SK-N-SH (cell line): ENCODE measurements at regions not wholly inside any gene's neighbourhood (a gene's known extent, or its start where the extent isn't known, plus 50 kb on each side); places are given as distances from the start of the nearest gene placed in this dataset.

Experiments used
- CTCF ChIA-PET: fragments of 300-600, 350-600 bp; formaldehyde crosslinking; extraction: SDS; loops from one replicate; lab custom pipeline; 2021; lab: Yijun Ruan, JAX
- POLR2A ChIA-PET: fragments of 350-600 bp; sonication (Branson Sonifier 250); formaldehyde crosslinking; extraction: SDS; loops from one replicate; lab custom pipeline; 2020; ENCODE audit warnings: antibody characterized with exemption, inconsistent platforms; lab: Yijun Ruan, JAX
- DNase-seq: peaks from one replicate; pipeline ENCODE4 v3.0.0; 2012
- H2AFZ ChIP-seq: fragments of 200-600 bp; sonication (generic); 2 replicates; pipeline ENCODE4 v1.8.1; 2016; ENCODE audit warnings: antibody characterized with exemption, mild to moderate bottlenecking, low read depth
- H3F3A ChIP-seq: fragments of 200-600 bp; sonication (generic); replicated peaks from 2 replicates; pipeline ENCODE3; 2016; ENCODE audit warnings: antibody characterized with exemption, mild to moderate bottlenecking; ENCODE audit not compliant: insufficient read depth
- H3K27ac ChIP-seq, 2 experiments: fragments of 200-500 bp in 1 of 2; fragments of 200-600 bp in 1 of 2; sonication (Bioruptor generic) in 1 of 2; sonication (generic), shearing (Covaris generic) in 1 of 2; 2 replicates each; pipeline versions ENCODE4 v1.5.1 to v1.6.1; 2014 to 2016; ENCODE audit warnings: low read depth in 2 of 2, inconsistent platforms in 1 of 2, low read length in 1 of 2, mild to moderate bottlenecking in 1 of 2, mixed read lengths in 1 of 2
- H3K27me3 ChIP-seq: fragments of 200-600 bp; sonication (generic), shearing (Covaris generic); 2 replicates; pipeline ENCODE4 v1.6.1; 2016; ENCODE audit warnings: mixed run types; ENCODE audit not compliant: insufficient read depth
- H3K36me3 ChIP-seq, 2 experiments: fragments of 200-500 bp in 1 of 2; fragments of 200-600 bp in 1 of 2; sonication (Bioruptor generic) in 1 of 2; sonication (generic) in 1 of 2; replicated peaks in 1 of 2; 2 replicates each; pipeline versions ENCODE3 to v1.5.1; 2014 to 2016; ENCODE audit warnings: low read length in 1 of 2, mild to moderate bottlenecking in 1 of 2; ENCODE audit not compliant: insufficient read depth in 2 of 2, control insufficient read depth in 1 of 2
- H3K4me1 ChIP-seq, 2 experiments: fragments of 200-500 bp in 1 of 2; fragments of 200-600 bp in 1 of 2; sonication (Bioruptor generic) in 1 of 2; sonication (generic), shearing (Covaris generic) in 1 of 2; 2 replicates each; pipeline versions ENCODE4 v1.5.1 to v1.6.1; 2014 to 2016; ENCODE audit warnings: low read depth in 1 of 2, low read length in 1 of 2, mixed run types in 1 of 2; ENCODE audit not compliant: insufficient read depth in 2 of 2, control insufficient read depth in 1 of 2
- H3K4me2 ChIP-seq: fragments of 200-600 bp; sonication (generic), shearing (Covaris generic); 2 replicates; pipeline ENCODE4 v1.6.1; 2017; ENCODE audit warnings: mixed run types
- H3K4me3 ChIP-seq, 2 experiments: fragments of 200-500 bp in 1 of 2; fragments of 200-600 bp in 1 of 2; sonication (Bioruptor generic) in 1 of 2; sonication (generic), shearing (Covaris generic) in 1 of 2; 2 replicates each; pipeline versions ENCODE4 v1.5.1 to v1.8.1; 2014 to 2016; ENCODE audit warnings: low read depth in 2 of 2, inconsistent platforms in 1 of 2, low read length in 1 of 2, mild to moderate bottlenecking in 1 of 2, mixed read lengths in 1 of 2, moderate library complexity in 1 of 2
- H3K79me2 ChIP-seq: fragments of 200-600 bp; sonication (generic); 2 replicates; pipeline ENCODE4 v1.8.1; 2017; ENCODE audit warnings: mild to moderate bottlenecking; ENCODE audit not compliant: insufficient read depth
- H3K9ac ChIP-seq: fragments of 200-600 bp; sonication (generic); 2 replicates; pipeline ENCODE4 v1.6.1; 2017; ENCODE audit warnings: mixed run types
- H3K9me2 ChIP-seq: fragments of 200-600 bp; sonication (generic); 2 replicates; pipeline ENCODE4 v1.6.1; 2017; ENCODE audit warnings: mixed run types
- H3K9me3 ChIP-seq: fragments of 200-600 bp; sonication (generic); 2 replicates; pipeline ENCODE4 v1.6.1; 2017; ENCODE audit warnings: mixed run types, mild to moderate bottlenecking, moderate library complexity
- H4K20me1 ChIP-seq: fragments of 200-600 bp; sonication (generic); 2 replicates; pipeline ENCODE4 v1.6.1; 2017; ENCODE audit warnings: mild to moderate bottlenecking, mixed run types; ENCODE audit not compliant: insufficient read depth
- CHD2 ChIP-seq: fragments of 150-350 bp; IDR thresholded peaks from 2 replicates; pipeline ENCODE4 v1.6.1; 2018; ENCODE audit warnings: low read length; ENCODE audit not compliant: partially characterized antibody
- EP300 ChIP-seq, 2 experiments: IDR thresholded peaks; 2 replicates each; pipeline versions ENCODE4 v1.4.0 to v1.6.1; 2012; ENCODE audit warnings: borderline replicate concordance in 1 of 2, low read depth in 1 of 2, low read length in 1 of 2
- FOXJ3 ChIP-seq: sonication (generic); formaldehyde crosslinking; IDR thresholded peaks from 2 replicates; pipeline ENCODE4 v1.5.1; 2020; ENCODE audit warnings: mild to moderate bottlenecking, missing genetic modification reagents
- FOXM1 ChIP-seq: IDR thresholded peaks from 2 replicates; pipeline ENCODE4 v1.4.0; 2012; ENCODE audit warnings: low read depth, mild to moderate bottlenecking
- GABPA ChIP-seq: IDR thresholded peaks from 2 replicates; pipeline ENCODE4 v1.4.0; 2012; ENCODE audit warnings: low read depth, mild to moderate bottlenecking
- NFIC ChIP-seq: IDR thresholded peaks from 2 replicates; pipeline ENCODE4 v1.4.0; 2012; ENCODE audit warnings: borderline replicate concordance
- NRF1 ChIP-seq: IDR thresholded peaks from 2 replicates; pipeline ENCODE4 v1.6.1; 2012; ENCODE audit warnings: low read depth, mild to moderate bottlenecking, low read length
- POLR2AphosphoS5 ChIP-seq: IDR thresholded peaks from 2 replicates; pipeline ENCODE4 v1.6.1; 2012; ENCODE audit warnings: low read depth, low read length
- RAD21 ChIP-seq: IDR thresholded peaks from 2 replicates; pipeline ENCODE4 v1.6.1; 2012; ENCODE audit warnings: mild to moderate bottlenecking, low read length
- RFX5 ChIP-seq: IDR thresholded peaks from 2 replicates; pipeline ENCODE4 v1.6.1; 2012; ENCODE audit warnings: mild to moderate bottlenecking, improper control_type of control experiment, low read length
- RXRA ChIP-seq: IDR thresholded peaks from 2 replicates; pipeline ENCODE4 v1.4.0; 2012; ENCODE audit warnings: low read depth, mild to moderate bottlenecking, borderline replicate concordance
- SMC3 ChIP-seq: IDR thresholded peaks from 2 replicates; pipeline ENCODE4 v1.6.1; 2012; ENCODE audit warnings: low read depth, low read length, improper control_type of control experiment
- TCF12 ChIP-seq: IDR thresholded peaks from 2 replicates; pipeline ENCODE4 v1.4.0; 2012
- TEAD4 ChIP-seq: IDR thresholded peaks from 2 replicates; pipeline ENCODE4 v1.4.0; 2012; ENCODE audit warnings: mild to moderate bottlenecking, borderline replicate concordance; ENCODE audit not compliant: insufficient read depth
- YY1 ChIP-seq: IDR thresholded peaks from 2 replicates; pipeline ENCODE4 v1.4.0; 2012; ENCODE audit warnings: low read depth, mild to moderate bottlenecking
- WGBS: methylation state at CpG from one replicate; pipeline ENCODE4 v1.1.6; 2017; ENCODE audit warnings: low lambda C conversion rate; 5-methylcytosine and 5-hydroxymethylcytosine counted together
- TF ChIP-seq, protein P1 (sequence below): fragments of 150-350 bp; IDR thresholded peaks from 2 replicates; pipeline ENCODE4 v1.6.1; 2016; ENCODE audit warnings: mild to moderate bottlenecking, low read depth, low read length
- TF ChIP-seq, protein P2 (sequence below): fragments of 200-600 bp; sonication (generic); IDR thresholded peaks from 2 replicates; pipeline ENCODE4 v1.6.1; 2017; ENCODE audit warnings: antibody characterized with exemption, mild to moderate bottlenecking, moderate library complexity
- TF ChIP-seq, protein P3 (sequence below): IDR thresholded peaks from 2 replicates; pipeline ENCODE4; 2012
- TF ChIP-seq, protein P4 (sequence below): IDR thresholded peaks from 2 replicates; pipeline ENCODE4 v1.4.0; 2012; ENCODE audit warnings: low read depth
- TF ChIP-seq, protein P5 (sequence below): IDR thresholded peaks from 2 replicates; pipeline ENCODE4 v1.4.0; 2012; ENCODE audit warnings: low read depth, borderline replicate concordance

DNA sequence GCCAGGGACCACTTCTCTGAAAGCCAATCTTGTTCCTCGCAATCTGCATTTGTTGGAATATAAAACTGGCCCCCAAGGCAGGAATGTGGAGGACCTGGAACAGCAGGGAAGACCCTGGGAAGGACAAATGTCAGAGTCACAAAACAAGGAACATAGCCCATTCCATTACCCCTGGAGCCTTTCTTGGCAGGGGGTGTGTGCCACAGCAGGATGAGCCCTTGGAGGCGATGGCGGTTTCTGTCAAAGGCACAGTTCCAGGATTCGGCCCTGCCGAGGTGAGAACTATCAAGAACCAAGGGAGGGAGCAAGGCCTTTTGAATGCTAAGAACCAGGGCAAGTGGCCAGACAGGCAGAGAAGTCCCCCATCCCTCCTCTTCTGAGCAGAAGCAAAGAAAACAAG is 204.3 kb downstream of the TRIM29 start:
- POLR2A ChIA-PET = no interaction called here
- Histone ChIP-seq H3F3A (no peaks in the 10 kb centered on the region), H2AFZ (no peak overlapping the region), H3K9me3 (no peaks in the 10 kb centered on the region), H3K27ac (no peak overlapping the region; a peak in 1 of 4 replicates), H3K79me2 (no peaks in the 10 kb centered on the region), H4K20me1 (no peaks in the 10 kb centered on the region), H3K9me2 (no peaks in the 10 kb centered on the region), H3K36me3 (no peaks in the 10 kb centered on the region), H3K4me3 (no peak overlapping the region), H3K4me2 (no peak overlapping the region), H3K27me3 (no peaks in the 10 kb centered on the region), H3K4me1 (peaks cover 0 to 29% of the 10 kb centered on the region in 2 experiments; a peak in 2 of 4 replicates), H3K9ac (no peak overlapping the region)
- no peak for TF ChIP-seq FOXJ3 (CRISPR knock-in tag)
- TF ChIP-seq, protein P1, sequence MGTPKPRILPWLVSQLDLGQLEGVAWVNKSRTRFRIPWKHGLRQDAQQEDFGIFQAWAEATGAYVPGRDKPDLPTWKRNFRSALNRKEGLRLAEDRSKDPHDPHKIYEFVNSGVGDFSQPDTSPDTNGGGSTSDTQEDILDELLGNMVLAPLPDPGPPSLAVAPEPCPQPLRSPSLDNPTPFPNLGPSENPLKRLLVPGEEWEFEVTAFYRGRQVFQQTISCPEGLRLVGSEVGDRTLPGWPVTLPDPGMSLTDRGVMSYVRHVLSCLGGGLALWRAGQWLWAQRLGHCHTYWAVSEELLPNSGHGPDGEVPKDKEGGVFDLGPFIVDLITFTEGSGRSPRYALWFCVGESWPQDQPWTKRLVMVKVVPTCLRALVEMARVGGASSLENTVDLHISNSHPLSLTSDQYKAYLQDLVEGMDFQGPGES = no peak
- TF ChIP-seq, protein P2, sequence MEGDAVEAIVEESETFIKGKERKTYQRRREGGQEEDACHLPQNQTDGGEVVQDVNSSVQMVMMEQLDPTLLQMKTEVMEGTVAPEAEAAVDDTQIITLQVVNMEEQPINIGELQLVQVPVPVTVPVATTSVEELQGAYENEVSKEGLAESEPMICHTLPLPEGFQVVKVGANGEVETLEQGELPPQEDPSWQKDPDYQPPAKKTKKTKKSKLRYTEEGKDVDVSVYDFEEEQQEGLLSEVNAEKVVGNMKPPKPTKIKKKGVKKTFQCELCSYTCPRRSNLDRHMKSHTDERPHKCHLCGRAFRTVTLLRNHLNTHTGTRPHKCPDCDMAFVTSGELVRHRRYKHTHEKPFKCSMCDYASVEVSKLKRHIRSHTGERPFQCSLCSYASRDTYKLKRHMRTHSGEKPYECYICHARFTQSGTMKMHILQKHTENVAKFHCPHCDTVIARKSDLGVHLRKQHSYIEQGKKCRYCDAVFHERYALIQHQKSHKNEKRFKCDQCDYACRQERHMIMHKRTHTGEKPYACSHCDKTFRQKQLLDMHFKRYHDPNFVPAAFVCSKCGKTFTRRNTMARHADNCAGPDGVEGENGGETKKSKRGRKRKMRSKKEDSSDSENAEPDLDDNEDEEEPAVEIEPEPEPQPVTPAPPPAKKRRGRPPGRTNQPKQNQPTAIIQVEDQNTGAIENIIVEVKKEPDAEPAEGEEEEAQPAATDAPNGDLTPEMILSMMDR = no peak
- TF ChIP-seq, protein P3, sequence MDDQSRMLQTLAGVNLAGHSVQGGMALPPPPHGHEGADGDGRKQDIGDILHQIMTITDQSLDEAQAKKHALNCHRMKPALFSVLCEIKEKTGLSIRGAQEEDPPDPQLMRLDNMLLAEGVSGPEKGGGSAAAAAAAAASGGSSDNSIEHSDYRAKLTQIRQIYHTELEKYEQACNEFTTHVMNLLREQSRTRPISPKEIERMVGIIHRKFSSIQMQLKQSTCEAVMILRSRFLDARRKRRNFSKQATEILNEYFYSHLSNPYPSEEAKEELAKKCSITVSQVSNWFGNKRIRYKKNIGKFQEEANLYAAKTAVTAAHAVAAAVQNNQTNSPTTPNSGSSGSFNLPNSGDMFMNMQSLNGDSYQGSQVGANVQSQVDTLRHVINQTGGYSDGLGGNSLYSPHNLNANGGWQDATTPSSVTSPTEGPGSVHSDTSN = no peak
- no peak for TF ChIP-seq NRF1
- no peak for TF ChIP-seq FOXM1
- no peak for TF ChIP-seq SMC3
- TF ChIP-seq RFX5 = no peak
- TF ChIP-seq RAD21 = no peak
- no peak for TF ChIP-seq EP300 (IDR thresholded peaks at IDR 0.05; ENCODE audit: borderline replicate concordance in 1 of 2, low read depth in 1 of 2, low read length in 1 of 2)
- TF ChIP-seq NFIC = no peak
- TF ChIP-seq GABPA = no peak
- TF ChIP-seq YY1 = no peak
- TF ChIP-seq, protein P4, sequence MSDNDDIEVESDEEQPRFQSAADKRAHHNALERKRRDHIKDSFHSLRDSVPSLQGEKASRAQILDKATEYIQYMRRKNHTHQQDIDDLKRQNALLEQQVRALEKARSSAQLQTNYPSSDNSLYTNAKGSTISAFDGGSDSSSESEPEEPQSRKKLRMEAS = no peak
- no peak for TF ChIP-seq RXRA
- TF ChIP-seq TEAD4 = no peak
- TF ChIP-seq, protein P5, sequence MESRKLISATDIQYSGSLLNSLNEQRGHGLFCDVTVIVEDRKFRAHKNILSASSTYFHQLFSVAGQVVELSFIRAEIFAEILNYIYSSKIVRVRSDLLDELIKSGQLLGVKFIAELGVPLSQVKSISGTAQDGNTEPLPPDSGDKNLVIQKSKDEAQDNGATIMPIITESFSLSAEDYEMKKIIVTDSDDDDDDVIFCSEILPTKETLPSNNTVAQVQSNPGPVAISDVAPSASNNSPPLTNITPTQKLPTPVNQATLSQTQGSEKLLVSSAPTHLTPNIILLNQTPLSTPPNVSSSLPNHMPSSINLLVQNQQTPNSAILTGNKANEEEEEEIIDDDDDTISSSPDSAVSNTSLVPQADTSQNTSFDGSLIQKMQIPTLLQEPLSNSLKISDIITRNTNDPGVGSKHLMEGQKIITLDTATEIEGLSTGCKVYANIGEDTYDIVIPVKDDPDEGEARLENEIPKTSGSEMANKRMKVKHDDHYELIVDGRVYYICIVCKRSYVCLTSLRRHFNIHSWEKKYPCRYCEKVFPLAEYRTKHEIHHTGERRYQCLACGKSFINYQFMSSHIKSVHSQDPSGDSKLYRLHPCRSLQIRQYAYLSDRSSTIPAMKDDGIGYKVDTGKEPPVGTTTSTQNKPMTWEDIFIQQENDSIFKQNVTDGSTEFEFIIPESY = no peak
- no peak for TF ChIP-seq CHD2
- no peak for TF ChIP-seq TCF12
- TF ChIP-seq POLR2AphosphoS5 = no peak
- CTCF ChIA-PET = interaction anchor here (0.8 to 1.6 kb wide), 3 partner anchors 9 to 162 kb away, joined by 3 to 5 read pairs (median 3); no protein-coding TSS in a partner anchor
- DNase-seq = no peak
- WGBS = 33% methylated on average over 5 of the region's 5 CpGs
